OCI-LY7 (cell line): ENCODE measurements at regions not wholly inside any gene's neighbourhood (a gene's known extent, or its start where the extent isn't known, plus 50 kb on each side); places are given as distances from the start of the nearest gene placed in this dataset.

Experiments
- BruUV-seq: library from RNA; stranded (reverse); fragments of 400-500 nt; replicated peaks from 2 replicates; lab custom pipeline; 2021; lab: Mats Ljungman, UMichigan
- CTCF ChIA-PET: fragments of 300-600 bp; sonication (Branson Sonifier 250); formaldehyde crosslinking; loops from one replicate; lab custom pipeline; 2022; ENCODE audit warnings: antibody characterized with exemption; ENCODE audit not compliant: unreplicated experiment; lab: Charles Lee
- POLR2A ChIA-PET: fragments of 300-600 bp; sonication (Branson Sonifier 250); formaldehyde crosslinking; loops from one replicate; lab custom pipeline; 2022; ENCODE audit warnings: antibody characterized with exemption; lab: Charles Lee
- DNase-seq: peaks from one replicate; pipeline ENCODE4 v3.0.0-alpha.2; 2015; ENCODE audit warnings: low spot score
- H2AFZ ChIP-seq: fragments of 200-600 bp; sonication (generic), shearing (Covaris generic); 2 replicates; pipeline ENCODE4 v1.6.1; 2014; ENCODE audit warnings: mild to moderate bottlenecking, antibody characterized with exemption, low read length, moderate library complexity
- H3K27ac ChIP-seq: fragments of 200-600 bp; sonication (generic); 2 replicates; pipeline ENCODE4 v1.5.1; 2014; ENCODE audit warnings: mixed run types, low read depth, mild to moderate bottlenecking, moderate library complexity, low read length, inconsistent platforms; ENCODE audit not compliant: poor library complexity, severe bottlenecking
- H3K36me3 ChIP-seq: fragments of 200-600 bp; sonication (generic); 2 replicates; pipeline ENCODE4 v1.6.1; 2014; ENCODE audit warnings: mild to moderate bottlenecking, antibody characterized with exemption, low read length, moderate library complexity, mixed read lengths; ENCODE audit not compliant: insufficient read depth
- H3K4me1 ChIP-seq: fragments of 200-600 bp; sonication (generic); 2 replicates; pipeline ENCODE4 v1.5.1; 2014; ENCODE audit warnings: mild to moderate bottlenecking, low read length; ENCODE audit not compliant: insufficient read depth, poor library complexity, severe bottlenecking
- H3K4me2 ChIP-seq: fragments of 200-600 bp; sonication (generic); 2 replicates; pipeline ENCODE4 v1.6.1; 2014; ENCODE audit warnings: mild to moderate bottlenecking, low read length
- H3K4me3 ChIP-seq: fragments of 200-600 bp; sonication (generic); 2 replicates; pipeline ENCODE4 v1.5.1; 2014; ENCODE audit warnings: mild to moderate bottlenecking, low read depth, low read length; ENCODE audit not compliant: poor library complexity, severe bottlenecking
- H3K79me2 ChIP-seq: fragments of 200-600 bp; sonication (generic); 2 replicates; pipeline ENCODE4 v1.6.1; 2016; ENCODE audit warnings: low read depth, mild to moderate bottlenecking, low read length, moderate library complexity, mixed read lengths; ENCODE audit not compliant: insufficient read depth
- H3K9me2 ChIP-seq: fragments of 200-600 bp; sonication (generic); 2 replicates; pipeline ENCODE4 v1.6.1; 2016; ENCODE audit warnings: mild to moderate bottlenecking, low read length, mixed read lengths; ENCODE audit not compliant: insufficient read depth
- H3K9me3 ChIP-seq: fragments of 200-600 bp; sonication (generic); 2 replicates; pipeline ENCODE4 v1.6.1; 2014; ENCODE audit warnings: mild to moderate bottlenecking, mixed run types, low read length, mixed read lengths
- H4K20me1 ChIP-seq: fragments of 200-600 bp; sonication (generic); 2 replicates; pipeline ENCODE4 v1.6.1; 2014; ENCODE audit warnings: mild to moderate bottlenecking, antibody characterized with exemption, low read length, moderate library complexity, mixed read lengths; ENCODE audit not compliant: insufficient read depth
- CTCF ChIP-seq: fragments of 200-600 bp; sonication (generic); conservative IDR thresholded peaks from 2 replicates; pipeline ENCODE4 v1.5.1; 2014; ENCODE audit warnings: mild to moderate bottlenecking, antibody characterized with exemption, low read length, moderate library complexity, mixed read lengths
- EZH2phosphoT487 ChIP-seq: fragments of 200-600 bp; sonication (generic); IDR thresholded peaks from 2 replicates; pipeline ENCODE4 v1.6.1; 2018; ENCODE audit warnings: low read depth, borderline replicate concordance, mild to moderate bottlenecking, mixed run types, antibody characterized with exemption, low read length, moderate library complexity, mixed read lengths
- intact Hi-C: fragments of 100-400 bp; cut with micrococcal nuclease; formaldehyde crosslinking; loops from one replicate; pipeline ENCODE4 v1.10.0; 2022; ENCODE audit not compliant: unreplicated experiment

GRCh38 chr1:222421380-222421779 is 126.5 kb downstream of the HHIPL2 start:
- no peaks in the 10 kb centered on the region for H3K36me3 ChIP-seq
- no peaks in the 10 kb centered on the region for H3K79me2 ChIP-seq
- intact Hi-C loops: no loop called here
- BruUV-seq: no TSS peak
- POLR2A ChIA-PET: interaction anchor here (0.6 kb wide), 1 partner anchor 13 kb away, joined by 3 read pairs; no protein-coding TSS in a partner anchor
- TF ChIP-seq CTCF (no peak), EZH2phosphoT487 (no peak)
- no peak for DNase-seq
- no peaks in the 10 kb centered on the region for H3K9me3 ChIP-seq
- no peak overlapping the region for H2AFZ ChIP-seq
- H3K27ac ChIP-seq: no peak overlapping the region
- no peaks in the 10 kb centered on the region for H4K20me1 ChIP-seq
- H3K9me2 ChIP-seq: no peaks in the 10 kb centered on the region
- no peak overlapping the region for H3K4me3 ChIP-seq
- CTCF ChIA-PET: no interaction called here
- no peaks in the 10 kb centered on the region for H3K4me1 ChIP-seq
- H3K4me2 ChIP-seq: no peak overlapping the region

GRCh38 chr1:222420633-222421032 is 127.3 kb downstream of the HHIPL2 start:
- no peak for DNase-seq
- Histone ChIP-seq H2AFZ (no peak overlapping the region), H3K9me2 (no peaks in the 10 kb centered on the region), H3K4me3 (no peak overlapping the region), H3K9me3 (no peaks in the 10 kb centered on the region), H3K27ac (no peak overlapping the region), H3K79me2 (no peaks in the 10 kb centered on the region), H3K4me1 (no peaks in the 10 kb centered on the region), H3K4me2 (no peak overlapping the region), H4K20me1 (no peaks in the 10 kb centered on the region), H3K36me3 (no peaks in the 10 kb centered on the region)
- intact Hi-C loops: no loop called here
- TF ChIP-seq CTCF (no peak), EZH2phosphoT487 (no peak)
- POLR2A ChIA-PET: interaction anchor here (0.7 kb wide), 1 partner anchor 966 kb away, joined by 11 read pairs; no protein-coding TSS in a partner anchor
- BruUV-seq: no TSS peak
- CTCF ChIA-PET: no interaction called here

- no peak for DNase-seq
- TF ChIP-seq EZH2phosphoT487 (no peak), CTCF (no peak)
- intact Hi-C loops: no loop called here
- Histone ChIP-seq H3K4me3 (no peak overlapping the region), H4K20me1 (no peaks in the 10 kb centered on the region), H3K4me2 (no peak overlapping the region), H3K9me3 (no peaks in the 10 kb centered on the region), H3K4me1 (no peaks in the 10 kb centered on the region), H3K36me3 (no peaks in the 10 kb centered on the region), H3K9me2 (no peaks in the 10 kb centered on the region), H3K79me2 (no peaks in the 10 kb centered on the region), H3K27ac (no peak overlapping the region), H2AFZ (no peak overlapping the region)
- BruUV-seq: no TSS peak
- POLR2A ChIA-PET: no interaction called here
- CTCF ChIA-PET: no interaction called here
These were observed 129.2 kb downstream of the HHIPL2 start for GRCh38 chr1:222418654-222419053.
